Activated CD8-positive, alpha-beta memory T cell treated with anti-CD3 and anti-CD28 coated beads for 48 hours (primary cell): ENCODE measurements at regions not wholly inside any gene's neighbourhood (a gene's known extent, or its start where the extent isn't known, plus 50 kb on each side); places are given as distances from the start of the nearest gene placed in this dataset.

Source experiments
- DNase-seq, 3 experiments: peaks; one replicate each; pipeline ENCODE4 v3.0.0-alpha.2; 2020; ENCODE audit warnings: low read depth in 2 of 3, low spot score in 2 of 3

GRCh38 chr5:167767795-167768194 lies 523.6 kb upstream of the WWC1 start:
- DNase-seq, result no peak

GRCh38 chr5:167769846-167770413 lies 521.5 kb upstream of the WWC1 start:
- no peak for DNase-seq

- no peak for DNase-seq
Observed at GRCh38 chr5:167770461-167770860, 521.0 kb upstream of the WWC1 start.

GRCh38 chr5:167771571-167771970 lies 519.9 kb upstream of the WWC1 start:
- DNase-seq, result no peak

GRCh38 chr5:167773668-167774301 lies 517.7 kb upstream of the WWC1 start:
- DNase-seq, result no peak

GRCh38 chr5:167777746-167778145 lies 513.7 kb upstream of the WWC1 start:
- no peak for DNase-seq

- no peak for DNase-seq
Observed at GRCh38 chr5:167778228-167778627, 513.2 kb upstream of the WWC1 start.

- no peak for DNase-seq
Observed at GRCh38 chr5:167779644-167780043, 511.8 kb upstream of the WWC1 start.

GRCh38 chr5:167780177-167780576 lies 511.3 kb upstream of the WWC1 start:
- DNase-seq, result no peak

- no peak for DNase-seq
Observed at GRCh38 chr5:167783145-167783817, 508.2 kb upstream of the WWC1 start.

GRCh38 chr5:167785106-167785505 lies 506.3 kb upstream of the WWC1 start:
- no peak for DNase-seq

GRCh38 chr5:167785901-167786300 lies 505.5 kb upstream of the WWC1 start:
- no peak for DNase-seq

GRCh38 chr5:167786871-167787578 lies 504.4 kb upstream of the WWC1 start:
- DNase-seq, result no peak

- no peak for DNase-seq
Observed at GRCh38 chr5:167790045-167790444, 501.4 kb upstream of the WWC1 start.

GRCh38 chr5:167790462-167791260 lies 500.8 kb upstream of the WWC1 start:
- no peak for DNase-seq

GRCh38 chr5:167792514-167792913 lies 498.9 kb upstream of the WWC1 start:
- no peak for DNase-seq

- DNase-seq, result no peak
Observed at GRCh38 chr5:167793700-167794099, 497.7 kb upstream of the WWC1 start.

- DNase-seq, result no peak
Observed at GRCh38 chr5:167794121-167794520, 497.3 kb upstream of the WWC1 start.

GRCh38 chr5:167796672-167797071 lies 494.8 kb upstream of the WWC1 start:
- no peak for DNase-seq

- DNase-seq, result no peak
Observed at GRCh38 chr5:167797933-167798332, 493.5 kb upstream of the WWC1 start.

GRCh38 chr5:167798448-167798847 lies 493.0 kb upstream of the WWC1 start:
- no peak for DNase-seq
